OCI-LY7 (cell line): ENCODE measurements at regions not wholly inside any gene's neighbourhood (a gene's known extent, or its start where the extent isn't known, plus 50 kb on each side); places are given as distances from the start of the nearest gene placed in this dataset.

Experiments
- EZH2phosphoT487 ChIP-seq: fragments of 200-600 bp; sonication (generic); IDR thresholded peaks from 2 replicates; pipeline ENCODE4 v1.6.1; 2018; ENCODE audit warnings: low read depth, borderline replicate concordance, mild to moderate bottlenecking, mixed run types, antibody characterized with exemption, low read length, moderate library complexity, mixed read lengths
- TF ChIP-seq, protein P1 (sequence below): fragments of 200-600 bp; sonication (generic); conservative IDR thresholded peaks from 2 replicates; pipeline ENCODE4 v1.5.1; 2014; ENCODE audit warnings: mild to moderate bottlenecking, antibody characterized with exemption, low read length, moderate library complexity, mixed read lengths

GRCh38 chr12:83843541-83843940 lies 1069.1 kb downstream of the SLC6A15 start:
- TF ChIP-seq, protein P1, sequence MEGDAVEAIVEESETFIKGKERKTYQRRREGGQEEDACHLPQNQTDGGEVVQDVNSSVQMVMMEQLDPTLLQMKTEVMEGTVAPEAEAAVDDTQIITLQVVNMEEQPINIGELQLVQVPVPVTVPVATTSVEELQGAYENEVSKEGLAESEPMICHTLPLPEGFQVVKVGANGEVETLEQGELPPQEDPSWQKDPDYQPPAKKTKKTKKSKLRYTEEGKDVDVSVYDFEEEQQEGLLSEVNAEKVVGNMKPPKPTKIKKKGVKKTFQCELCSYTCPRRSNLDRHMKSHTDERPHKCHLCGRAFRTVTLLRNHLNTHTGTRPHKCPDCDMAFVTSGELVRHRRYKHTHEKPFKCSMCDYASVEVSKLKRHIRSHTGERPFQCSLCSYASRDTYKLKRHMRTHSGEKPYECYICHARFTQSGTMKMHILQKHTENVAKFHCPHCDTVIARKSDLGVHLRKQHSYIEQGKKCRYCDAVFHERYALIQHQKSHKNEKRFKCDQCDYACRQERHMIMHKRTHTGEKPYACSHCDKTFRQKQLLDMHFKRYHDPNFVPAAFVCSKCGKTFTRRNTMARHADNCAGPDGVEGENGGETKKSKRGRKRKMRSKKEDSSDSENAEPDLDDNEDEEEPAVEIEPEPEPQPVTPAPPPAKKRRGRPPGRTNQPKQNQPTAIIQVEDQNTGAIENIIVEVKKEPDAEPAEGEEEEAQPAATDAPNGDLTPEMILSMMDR, result no peak
- TF ChIP-seq EZH2phosphoT487, result no peak
